ENCODE measurements at regions not wholly inside any gene's neighbourhood (a gene's known extent, or its start where the extent isn't known, plus 50 kb on each side); places are given as distances from the start of the nearest gene placed in this dataset.

DNA sequence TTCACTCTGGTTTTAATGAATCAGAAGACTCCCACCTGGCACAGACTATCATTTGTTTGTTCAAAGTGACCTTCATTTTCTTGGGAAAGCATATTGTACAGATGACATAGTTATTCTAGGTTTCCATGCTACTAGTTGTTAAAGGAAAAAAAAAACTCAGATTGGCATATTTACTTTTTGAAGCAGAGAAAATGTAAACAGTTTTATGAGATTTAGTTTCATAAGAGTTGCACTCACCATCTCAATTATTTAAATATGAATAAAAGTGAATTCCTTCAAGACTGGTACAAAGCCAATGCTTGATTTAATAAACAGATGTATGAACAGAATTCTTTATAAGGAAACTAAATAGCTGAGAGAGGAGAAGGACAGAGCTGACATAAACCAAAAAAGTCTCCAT lies 280.3 kb upstream of the UGT8 start:
- Histone ChIP-seq H3K27ac (no peak overlapping the region), H3K4me1 (no peaks in the 10 kb centered on the region), H3K9me3 (no peaks in the 10 kb centered on the region), H3K36me3 (no peaks in the 10 kb centered on the region), H3K4me3 (no peak overlapping the region), H3K27me3 (no peaks in the 10 kb centered on the region)
- ATAC-seq (ENCODE audit: low FRiP score in 2 of 2): no peak
- DNase-seq: no peak
- TF ChIP-seq POLR2AphosphoS5 (IDR thresholded peaks at IDR 0.05) (no peak), CTCF (IDR thresholded peaks at IDR 0.05) (no peak), POLR2A (IDR thresholded peaks at IDR 0.05) (no peak), EP300 (IDR thresholded peaks at IDR 0.05) (no peak)

DNA sequence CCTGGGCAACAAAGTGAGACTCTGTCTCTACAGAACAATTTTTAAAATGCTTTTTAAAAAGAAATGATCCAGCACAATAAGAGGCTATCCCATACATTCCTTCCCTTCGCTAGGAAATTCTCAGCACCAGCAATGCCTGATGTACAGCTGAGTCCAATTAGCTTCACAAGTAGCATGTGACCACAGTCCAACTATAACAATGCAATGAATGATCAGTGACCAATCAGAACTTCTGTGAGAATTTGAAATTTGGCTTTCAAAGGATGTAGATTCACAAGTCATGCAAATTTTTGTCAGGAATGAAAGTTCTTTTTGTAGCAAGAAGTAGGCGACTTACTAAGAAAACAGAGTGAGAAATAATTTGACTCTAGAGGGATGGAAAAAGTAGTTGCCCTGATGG lies 278.5 kb upstream of the UGT8 start:
- no peak overlapping the region for H3K27ac ChIP-seq
- H3K4me3 ChIP-seq: no peak overlapping the region
- WGBS, 2 donors: 77 to 85% methylated on average over 2 of the region's 2 CpGs
- H3K9me3 ChIP-seq: no peaks in the 10 kb centered on the region
- H3K36me3 ChIP-seq: no peaks in the 10 kb centered on the region
- TF ChIP-seq POLR2A (IDR thresholded peaks at IDR 0.05): no peak
- no peak for TF ChIP-seq POLR2AphosphoS5 (IDR thresholded peaks at IDR 0.05)
- no peak for TF ChIP-seq EP300 (IDR thresholded peaks at IDR 0.05)
- no peak for TF ChIP-seq CTCF (IDR thresholded peaks at IDR 0.05)
- DNase-seq (no peak), ATAC-seq (ENCODE audit: low FRiP score in 2 of 2) (no peak)
- no peaks in the 10 kb centered on the region for H3K4me1 ChIP-seq
- H3K27me3 ChIP-seq: no peaks in the 10 kb centered on the region

GRCh38 chr4:114321366-114321765 lies 277.2 kb upstream of the UGT8 start:
- H3K4me3 ChIP-seq: no peak overlapping the region

GRCh38 chr4:114323841-114324240 lies 274.8 kb upstream of the UGT8 start:
- WGBS, 2 donors: 33 to 55% methylated on average over 3 of the region's 3 CpGs
- DNase-seq (no peak), ATAC-seq (ENCODE audit: low FRiP score in 2 of 2) (no peak)
- Histone ChIP-seq H3K4me3 (no peak overlapping the region), H3K36me3 (no peaks in the 10 kb centered on the region), H3K27me3 (no peaks in the 10 kb centered on the region), H3K27ac (no peak overlapping the region), H3K9me3 (no peaks in the 10 kb centered on the region), H3K4me1 (no peaks in the 10 kb centered on the region)
- TF ChIP-seq POLR2A (IDR thresholded peaks at IDR 0.05) (no peak), EP300 (IDR thresholded peaks at IDR 0.05) (no peak), CTCF (IDR thresholded peaks at IDR 0.05) (no peak), POLR2AphosphoS5 (IDR thresholded peaks at IDR 0.05) (no peak)

More at GRCh38 chr4:114321366-114321765, 277.2 kb upstream of the UGT8 start:
- ATAC-seq (ENCODE audit: low FRiP score in 2 of 2) (no peak), DNase-seq (no peak)
- no peaks in the 10 kb centered on the region for H3K4me1 ChIP-seq
- H3K36me3 ChIP-seq: no peaks in the 10 kb centered on the region
- no peaks in the 10 kb centered on the region for H3K27me3 ChIP-seq
- H3K27ac ChIP-seq: peak overlapping the region in 1 of 4 donors; percentile 8
- 71 to 77% methylated on average over 3 of the region's 3 CpGs for WGBS, 2 donors
- TF ChIP-seq EP300 (IDR thresholded peaks at IDR 0.05) (no peak), CTCF (IDR thresholded peaks at IDR 0.05) (no peak)
- H3K9me3 ChIP-seq: no peaks in the 10 kb centered on the region

DNA sequence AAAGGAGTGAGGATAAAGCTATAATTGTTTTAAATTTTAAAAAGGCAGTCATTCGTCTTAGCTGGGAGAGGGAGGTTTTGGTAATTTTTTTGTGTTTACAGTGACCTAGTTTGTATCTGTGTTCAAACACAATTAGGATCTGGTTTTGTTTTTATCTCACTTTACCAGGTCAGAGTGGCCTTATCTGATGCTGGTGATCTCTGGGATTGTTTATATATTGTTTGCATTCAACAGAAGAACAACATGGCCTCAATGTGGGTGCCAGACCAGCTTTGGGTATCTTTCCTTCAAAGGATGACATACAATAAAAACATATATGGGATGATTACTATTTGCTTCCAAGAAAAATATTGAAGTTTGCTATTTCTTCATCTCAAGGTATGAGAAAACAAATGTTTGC lies 272.2 kb upstream of the UGT8 start:
- no peaks in the 10 kb centered on the region for H3K36me3 ChIP-seq
- no peak for DNase-seq
- no peak for ATAC-seq (ENCODE audit: low FRiP score in 2 of 2)
- no peaks in the 10 kb centered on the region for H3K27me3 ChIP-seq
- 44 to 53% methylated on average over 1 of the region's 1 CpG for WGBS, 2 donors
- H3K4me3 ChIP-seq: no peak overlapping the region
- no peaks in the 10 kb centered on the region for H3K9me3 ChIP-seq
- no peaks in the 10 kb centered on the region for H3K4me1 ChIP-seq
- TF ChIP-seq POLR2A (IDR thresholded peaks at IDR 0.05) (no peak), CTCF (IDR thresholded peaks at IDR 0.05) (no peak), EP300 (IDR thresholded peaks at IDR 0.05) (no peak), POLR2AphosphoS5 (IDR thresholded peaks at IDR 0.05) (no peak)
- no peak overlapping the region for H3K27ac ChIP-seq

All from upper lobe of left lung (tissue), 6 donors.